ENCODE measurements at regions not wholly inside any gene's neighbourhood (a gene's known extent, or its start where the extent isn't known, plus 50 kb on each side); places are given as distances from the start of the nearest gene placed in this dataset.

- H3K4me3 ChIP-seq (replicated peaks in 1 of 3; ENCODE audit: low read depth in 2 of 3, low read length in 3 of 3), result no peak overlapping the region
- no peak for TF ChIP-seq CTCF (IDR thresholded peaks at IDR 0.05)
- intact Hi-C loops (cut with micrococcal nuclease), result loop anchor here in 1 of 2 donors (5.0 kb wide), 1 partner anchor 1489 kb away; no protein-coding TSS in a partner anchor
- no peaks in the 10 kb centered on the region for H3K9me3 Mint-ChIP-seq
- H3K4me2 ChIP-seq (replicated peaks; ENCODE audit: extremely low read depth, low read length, poor library complexity, severe bottlenecking), result no peak overlapping the region
- no peaks in the 10 kb centered on the region for H3K36me3 Mint-ChIP-seq
- WGBS (ENCODE audit: insufficient coverage), result 91% methylated on average over 4 of the region's 4 CpGs
- no peak overlapping the region for H3K9ac ChIP-seq (ENCODE audit: insufficient read depth, low read length, poor library complexity, severe bottlenecking)
- no peak overlapping the region for H3K4me3 Mint-ChIP-seq
- peaks cover 0 to 2% (median 1%) of the 10 kb centered on the region in 3 donors for H3K27me3 Mint-ChIP-seq (ENCODE audit: low read depth in 3 of 3)
- no peaks in the 10 kb centered on the region for H3K36me3 ChIP-seq (replicated peaks in 1 of 2; ENCODE audit: control insufficient read depth in 1 of 2, insufficient read depth in 2 of 2, low read length in 2 of 2)
- no peak for DNase-seq
- no peaks in the 10 kb centered on the region for H3K79me2 ChIP-seq (ENCODE audit: insufficient read depth, low read length)
- H2AFZ ChIP-seq (ENCODE audit: insufficient read depth, low read depth, low read length, poor library complexity, severe bottlenecking), result no peak overlapping the region
- H3K27me3 ChIP-seq (ENCODE audit: control insufficient read depth in 2 of 2, insufficient read depth in 2 of 2, low read length in 2 of 2), result peaks cover 5 to 26% of the 10 kb centered on the region in 2 donors
- no peaks in the 10 kb centered on the region for H3K4me1 ChIP-seq (ENCODE audit: control insufficient read depth in 1 of 2, insufficient read depth in 2 of 2, low read length in 2 of 2)
- no peaks in the 10 kb centered on the region for H3K4me1 Mint-ChIP-seq
- H3K27ac ChIP-seq (ENCODE audit: low read depth in 1 of 2, low read length in 2 of 2), result no peak overlapping the region
- H3K9me3 ChIP-seq (replicated peaks in 1 of 2; ENCODE audit: control insufficient read depth in 1 of 2, insufficient read depth in 1 of 2, low read length in 2 of 2), result no peaks in the 10 kb centered on the region
- no peak overlapping the region for H3K27ac Mint-ChIP-seq
- no peaks in the 10 kb centered on the region for H4K20me1 ChIP-seq (ENCODE audit: insufficient read depth, low read length)
Observed at GRCh38 chr16:22675745-22676540, 138.0 kb upstream of the HS3ST2 start.

- no peaks in the 10 kb centered on the region for H3K9me3 ChIP-seq (replicated peaks in 1 of 2; ENCODE audit: control insufficient read depth in 1 of 2, insufficient read depth in 1 of 2, low read length in 2 of 2)
- H2AFZ ChIP-seq (ENCODE audit: insufficient read depth, low read depth, low read length, poor library complexity, severe bottlenecking), result no peak overlapping the region
- 94% methylated on average over 8 of the region's 8 CpGs for WGBS (ENCODE audit: insufficient coverage)
- intact Hi-C loops (cut with micrococcal nuclease), result loop anchor here in 1 of 2 donors (5.0 kb wide), 1 partner anchor 1490 kb away; no protein-coding TSS in a partner anchor
- no peak overlapping the region for H3K4me3 ChIP-seq (replicated peaks in 1 of 3; ENCODE audit: low read depth in 2 of 3, low read length in 3 of 3)
- H3K79me2 ChIP-seq (ENCODE audit: insufficient read depth, low read length), result no peaks in the 10 kb centered on the region
- no peaks in the 10 kb centered on the region for H4K20me1 ChIP-seq (ENCODE audit: insufficient read depth, low read length)
- no peak overlapping the region for H3K27ac ChIP-seq (ENCODE audit: low read depth in 1 of 2, low read length in 2 of 2)
- no peaks in the 10 kb centered on the region for H3K36me3 ChIP-seq (replicated peaks in 1 of 2; ENCODE audit: control insufficient read depth in 1 of 2, insufficient read depth in 2 of 2, low read length in 2 of 2)
- H3K9ac ChIP-seq (ENCODE audit: insufficient read depth, low read length, poor library complexity, severe bottlenecking), result no peak overlapping the region
- H3K36me3 Mint-ChIP-seq, result no peaks in the 10 kb centered on the region
- no peak overlapping the region for H3K27ac Mint-ChIP-seq
- DNase-seq, result no peak
- H3K9me3 Mint-ChIP-seq, result no peaks in the 10 kb centered on the region
- H3K4me1 Mint-ChIP-seq, result no peaks in the 10 kb centered on the region
- no peak for TF ChIP-seq CTCF (IDR thresholded peaks at IDR 0.05)
- no peak overlapping the region for H3K4me2 ChIP-seq (replicated peaks; ENCODE audit: extremely low read depth, low read length, poor library complexity, severe bottlenecking)
- H3K4me3 Mint-ChIP-seq, result no peak overlapping the region
- H3K27me3 Mint-ChIP-seq (ENCODE audit: low read depth in 3 of 3), result peaks cover 4 to 8% (median 6%) of the 10 kb centered on the region in 3 donors
- no peaks in the 10 kb centered on the region for H3K4me1 ChIP-seq (ENCODE audit: control insufficient read depth in 1 of 2, insufficient read depth in 2 of 2, low read length in 2 of 2)
- H3K27me3 ChIP-seq (ENCODE audit: control insufficient read depth in 2 of 2, insufficient read depth in 2 of 2, low read length in 2 of 2), result peaks cover 5 to 26% of the 10 kb centered on the region in 2 donors
Observed at GRCh38 chr16:22677024-22677830, 136.7 kb upstream of the HS3ST2 start.

All from CD14-positive monocyte (primary cell).